ENCODE measurements at regions not wholly inside any gene's neighbourhood (a gene's known extent, or its start where the extent isn't known, plus 50 kb on each side); places are given as distances from the start of the nearest gene placed in this dataset.

DNA sequence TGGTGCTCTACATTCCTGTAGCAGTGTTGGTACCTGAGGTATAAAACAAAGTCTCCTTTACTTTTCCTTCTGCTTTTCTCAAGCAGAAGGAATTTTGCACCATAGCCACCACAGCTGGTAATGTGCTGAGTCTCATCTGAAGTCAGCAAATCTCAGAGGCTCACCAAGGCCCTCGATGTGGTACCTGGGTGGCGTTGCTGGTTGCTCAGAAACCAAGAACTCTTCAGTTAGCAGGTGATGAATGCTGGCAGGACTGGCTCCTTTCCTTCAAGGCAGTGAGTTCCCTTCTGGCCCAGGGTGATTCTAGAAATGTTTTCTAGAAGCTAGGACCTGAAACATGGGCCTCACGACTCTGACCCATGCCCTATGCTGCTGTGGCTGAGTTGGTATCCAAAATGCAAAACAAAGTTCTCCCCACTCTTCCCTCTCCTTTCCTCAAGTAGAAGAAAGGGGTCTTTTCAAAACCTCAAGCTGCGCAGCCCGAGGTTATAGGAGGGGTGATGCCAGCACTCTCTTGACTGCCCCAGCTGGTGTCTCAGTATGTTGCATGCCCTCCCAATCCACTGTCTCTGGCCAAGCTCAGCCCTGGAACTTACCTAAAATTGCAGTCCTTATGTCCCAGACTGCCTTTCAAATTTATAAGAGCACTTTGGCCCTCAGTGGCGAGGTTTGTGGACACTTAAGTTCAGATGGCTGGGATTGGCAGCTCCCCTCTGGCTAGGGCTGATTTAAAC, 592.3 kb downstream of the FRK start:
- dilution Hi-C loops (cut with MboI; ENCODE audit: extremely low pct_ligation_motif_present, low sequenced_read_pairs), result no loop called here
- intact Hi-C loops (cut with micrococcal nuclease), result no loop called here
- Histone ChIP-seq H3K4me2 (ENCODE audit: insufficient read depth, low read length) (no peak overlapping the region), H3K9ac (replicated peaks; ENCODE audit: extremely low read depth, insufficient read depth, low read length) (no peak overlapping the region), H3K27ac (ENCODE audit: insufficient read depth, low read depth, low read length) (no peak overlapping the region), H2AFZ (ENCODE audit: low read depth, low read length) (no peak overlapping the region), H3K36me3 (ENCODE audit: control insufficient read depth in 2 of 2, extremely low read depth in 1 of 2, insufficient read depth in 2 of 2, low read length in 2 of 2) (no peaks in the 10 kb centered on the region), H3K9me3 (replicated peaks; ENCODE audit: control insufficient read depth, insufficient read depth, low read length) (peaks cover 2% of the 10 kb centered on the region), H4K20me1 (replicated peaks; ENCODE audit: control insufficient read depth, extremely low read depth, insufficient read depth, low read length) (no peaks in the 10 kb centered on the region), H3K79me2 (ENCODE audit: control insufficient read depth, insufficient read depth, low read length) (no peaks in the 10 kb centered on the region), H3K9me1 (replicated peaks; ENCODE audit: control insufficient read depth, extremely low read depth, insufficient read depth, low read length) (no peaks in the 10 kb centered on the region), H3K4me1 (ENCODE audit: control insufficient read depth, extremely low read depth, insufficient read depth, low read length) (no peaks in the 10 kb centered on the region), H3K27me3 (ENCODE audit: control insufficient read depth in 2 of 2, insufficient read depth in 2 of 2, low read length in 2 of 2) (no peaks in the 10 kb centered on the region), H3K4me3 (replicated peaks in 1 of 3; ENCODE audit: insufficient read depth in 1 of 3, low read depth in 1 of 3, low read length in 3 of 3) (no peak overlapping the region)
- ChIA-PET POLR2A (no interaction called here), CTCF (no interaction called here)
- FAIRE-seq, result no peak
- TF ChIP-seq MYC (IDR thresholded peaks at IDR 0.05; ENCODE audit: low read depth, low read length) (no peak), EZH2 (IDR thresholded peaks at IDR 0.05; ENCODE audit: borderline replicate concordance, low read depth, low read length, severe bottlenecking) (no peak)
- no TSS peak for BruUV-seq (replicated peaks)
- no peak for DNase-seq (ENCODE audit: low read depth, low spot score)

DNA sequence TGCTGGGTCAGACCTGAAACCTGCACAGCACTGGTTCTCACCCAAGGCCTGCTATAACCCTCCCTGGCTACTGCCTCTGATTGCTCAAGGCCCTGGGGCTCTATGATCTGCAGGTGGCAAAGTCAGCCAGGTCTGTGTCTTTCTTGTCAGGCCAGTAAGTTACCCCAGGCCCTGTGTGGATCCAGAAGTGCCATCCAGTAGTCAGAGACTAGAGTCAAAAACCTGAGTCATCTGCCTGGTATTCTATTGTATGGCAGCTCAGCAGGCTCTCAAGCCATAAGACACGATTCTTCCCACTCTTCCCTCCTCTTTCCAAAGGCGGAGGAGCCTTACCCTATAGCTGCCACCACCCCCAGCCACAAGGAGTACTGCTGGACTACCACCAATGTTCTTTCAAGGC, 593.0 kb downstream of the FRK start:
- Histone ChIP-seq H3K9me3 (replicated peaks; ENCODE audit: control insufficient read depth, insufficient read depth, low read length) (peaks cover 2% of the 10 kb centered on the region), H4K20me1 (replicated peaks; ENCODE audit: control insufficient read depth, extremely low read depth, insufficient read depth, low read length) (no peaks in the 10 kb centered on the region), H3K9ac (replicated peaks; ENCODE audit: extremely low read depth, insufficient read depth, low read length) (no peak overlapping the region), H3K4me2 (ENCODE audit: insufficient read depth, low read length) (no peak overlapping the region), H3K4me1 (ENCODE audit: control insufficient read depth, extremely low read depth, insufficient read depth, low read length) (no peaks in the 10 kb centered on the region), H3K79me2 (ENCODE audit: control insufficient read depth, insufficient read depth, low read length) (no peaks in the 10 kb centered on the region), H3K9me1 (replicated peaks; ENCODE audit: control insufficient read depth, extremely low read depth, insufficient read depth, low read length) (no peaks in the 10 kb centered on the region), H3K27me3 (ENCODE audit: control insufficient read depth in 2 of 2, insufficient read depth in 2 of 2, low read length in 2 of 2) (no peaks in the 10 kb centered on the region), H2AFZ (ENCODE audit: low read depth, low read length) (no peak overlapping the region), H3K36me3 (ENCODE audit: control insufficient read depth in 2 of 2, extremely low read depth in 1 of 2, insufficient read depth in 2 of 2, low read length in 2 of 2) (no peaks in the 10 kb centered on the region), H3K27ac (ENCODE audit: insufficient read depth, low read depth, low read length) (no peak overlapping the region), H3K4me3 (replicated peaks in 1 of 3; ENCODE audit: insufficient read depth in 1 of 3, low read depth in 1 of 3, low read length in 3 of 3) (no peak overlapping the region)
- ChIA-PET CTCF (no interaction called here), POLR2A (no interaction called here)
- intact Hi-C loops (cut with micrococcal nuclease), result no loop called here
- FAIRE-seq (no peak), DNase-seq (ENCODE audit: low read depth, low spot score) (no peak)
- BruUV-seq (replicated peaks), result no TSS peak
- dilution Hi-C loops (cut with MboI; ENCODE audit: extremely low pct_ligation_motif_present, low sequenced_read_pairs), result no loop called here
- TF ChIP-seq EZH2 (IDR thresholded peaks at IDR 0.05; ENCODE audit: borderline replicate concordance, low read depth, low read length, severe bottlenecking) (no peak), MYC (IDR thresholded peaks at IDR 0.05; ENCODE audit: low read depth, low read length) (no peak), POLR2A (IDR thresholded peaks at IDR 0.05; ENCODE audit: low read depth, low read length) (no peak), JUN (IDR thresholded peaks at IDR 0.05; ENCODE audit: borderline replicate concordance, insufficient read depth, insufficient read length, low read depth) (no peak), GATA2 (IDR thresholded peaks at IDR 0.05; ENCODE audit: insufficient read depth, insufficient read length, low read depth, low read length) (no peak)
- TF ChIP-seq, protein P1, sequence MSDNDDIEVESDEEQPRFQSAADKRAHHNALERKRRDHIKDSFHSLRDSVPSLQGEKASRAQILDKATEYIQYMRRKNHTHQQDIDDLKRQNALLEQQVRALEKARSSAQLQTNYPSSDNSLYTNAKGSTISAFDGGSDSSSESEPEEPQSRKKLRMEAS (IDR thresholded peaks at IDR 0.05; ENCODE audit: insufficient read depth, insufficient read length), result no peak
- TF ChIP-seq, protein P2, sequence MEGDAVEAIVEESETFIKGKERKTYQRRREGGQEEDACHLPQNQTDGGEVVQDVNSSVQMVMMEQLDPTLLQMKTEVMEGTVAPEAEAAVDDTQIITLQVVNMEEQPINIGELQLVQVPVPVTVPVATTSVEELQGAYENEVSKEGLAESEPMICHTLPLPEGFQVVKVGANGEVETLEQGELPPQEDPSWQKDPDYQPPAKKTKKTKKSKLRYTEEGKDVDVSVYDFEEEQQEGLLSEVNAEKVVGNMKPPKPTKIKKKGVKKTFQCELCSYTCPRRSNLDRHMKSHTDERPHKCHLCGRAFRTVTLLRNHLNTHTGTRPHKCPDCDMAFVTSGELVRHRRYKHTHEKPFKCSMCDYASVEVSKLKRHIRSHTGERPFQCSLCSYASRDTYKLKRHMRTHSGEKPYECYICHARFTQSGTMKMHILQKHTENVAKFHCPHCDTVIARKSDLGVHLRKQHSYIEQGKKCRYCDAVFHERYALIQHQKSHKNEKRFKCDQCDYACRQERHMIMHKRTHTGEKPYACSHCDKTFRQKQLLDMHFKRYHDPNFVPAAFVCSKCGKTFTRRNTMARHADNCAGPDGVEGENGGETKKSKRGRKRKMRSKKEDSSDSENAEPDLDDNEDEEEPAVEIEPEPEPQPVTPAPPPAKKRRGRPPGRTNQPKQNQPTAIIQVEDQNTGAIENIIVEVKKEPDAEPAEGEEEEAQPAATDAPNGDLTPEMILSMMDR (IDR thresholded peaks at IDR 0.05; ENCODE audit: extremely low read depth in 1 of 2, insufficient read depth in 1 of 2, low read depth in 1 of 2, low read length in 2 of 2), result no peak
